NAMALWA (cell line): ENCODE measurements at regions not wholly inside any gene's neighbourhood (a gene's known extent, or its start where the extent isn't known, plus 50 kb on each side); places are given as distances from the start of the nearest gene placed in this dataset.
"Not testable (repeated sequence)": the region's sequence is repeated elsewhere in the genome, so short reads cannot be mapped to it uniquely, and the experiment has no call there.

ENCODE experiments used
- DNase-seq: peaks from one replicate; pipeline ENCODE4 v3.0.0-alpha.2; 2015; ENCODE audit warnings: low spot score

GRCh38 chr1:213779228-213779627 lies 208.5 kb upstream of the PROX1 start:
- no peak for DNase-seq

DNA sequence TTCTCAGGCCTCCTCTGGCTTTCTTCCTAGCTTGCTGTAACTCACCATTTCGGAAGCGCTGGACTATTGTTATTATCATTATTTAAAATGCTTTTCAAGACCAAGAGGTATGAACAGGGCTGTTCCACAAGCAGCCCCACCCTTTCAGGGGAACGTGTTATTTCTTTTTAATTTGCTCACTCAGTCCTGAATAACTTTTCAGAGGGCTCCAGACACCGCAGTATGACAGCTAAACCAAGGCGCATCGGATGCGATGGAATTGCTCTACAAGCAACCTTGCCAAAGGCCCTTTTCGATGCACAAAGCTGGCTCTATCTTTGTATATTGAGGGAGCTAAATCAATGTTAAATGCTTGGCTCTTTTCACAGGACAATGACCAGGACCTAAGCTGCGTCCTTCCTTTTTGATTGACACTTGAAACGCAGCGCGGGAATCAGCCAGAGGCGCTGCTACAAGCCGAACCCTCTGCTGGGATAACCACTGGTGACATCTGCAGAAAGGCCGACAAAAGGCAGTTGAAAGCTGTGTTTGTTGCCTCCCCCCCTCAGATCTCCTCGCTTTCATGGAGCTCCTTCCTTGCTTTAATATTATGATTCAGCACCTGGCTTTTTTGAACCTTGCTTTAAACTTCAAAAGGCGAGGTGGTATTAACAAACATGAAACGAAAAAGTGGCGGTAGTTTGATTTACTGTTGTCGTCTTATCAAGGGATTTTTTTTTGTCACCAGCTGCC lies 204.7 kb upstream of the PROX1 start:
- no peak for DNase-seq

DNA sequence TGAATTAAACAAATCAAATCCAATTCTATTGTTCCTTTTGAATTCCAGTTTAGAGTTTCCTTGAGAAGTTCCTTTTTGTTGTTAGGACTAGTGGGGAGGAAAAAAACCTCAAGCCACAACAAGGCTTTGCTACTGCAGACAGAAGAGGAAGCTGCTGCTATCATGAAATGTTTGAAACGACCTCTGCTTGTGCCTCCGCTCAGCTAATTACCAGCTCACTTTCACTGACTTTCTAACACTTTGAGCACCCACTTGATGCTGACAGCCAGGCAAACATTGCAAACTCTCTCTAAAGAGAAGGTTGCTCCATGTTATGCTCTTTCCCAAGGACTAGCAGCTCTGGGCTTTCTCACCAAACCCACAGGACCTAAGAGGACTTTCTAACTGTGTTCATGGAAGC lies 203.9 kb upstream of the PROX1 start:
- DNase-seq, result no peak

- no peak for DNase-seq
These were observed 201.1 kb upstream of the PROX1 start for GRCh38 chr1:213786683-213787082.

GRCh38 chr1:213790565-213790964 lies 197.2 kb upstream of the PROX1 start:
- DNase-seq, result no peak

DNA sequence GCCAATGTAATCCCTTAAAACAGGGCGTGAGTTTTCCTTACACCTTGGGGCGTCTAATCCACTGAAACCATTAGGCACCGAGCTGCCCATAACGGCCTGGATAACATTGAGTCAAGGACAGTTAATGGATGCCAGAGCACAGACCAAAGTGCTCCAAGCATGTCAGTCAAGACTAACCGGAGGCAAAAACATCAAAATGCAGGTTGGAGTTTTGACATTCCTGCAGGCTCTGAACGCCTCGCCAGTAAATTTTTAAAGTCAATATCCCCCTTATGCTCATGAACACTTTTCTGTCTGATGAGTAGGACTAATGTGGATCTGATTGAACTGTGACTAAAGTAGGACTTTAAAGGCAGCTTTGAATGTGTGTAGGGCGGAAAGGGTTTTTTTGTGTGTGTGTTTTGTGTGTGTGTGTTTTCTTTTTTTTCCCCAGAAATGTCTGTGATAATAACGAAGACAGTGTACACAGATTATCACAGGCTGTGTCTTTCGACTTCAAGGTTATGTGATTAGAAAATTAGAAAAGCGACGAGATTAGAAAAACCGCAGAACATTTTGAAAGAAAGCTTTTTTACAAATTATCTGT lies 194.2 kb upstream of the PROX1 start:
- no peak for DNase-seq

DNA sequence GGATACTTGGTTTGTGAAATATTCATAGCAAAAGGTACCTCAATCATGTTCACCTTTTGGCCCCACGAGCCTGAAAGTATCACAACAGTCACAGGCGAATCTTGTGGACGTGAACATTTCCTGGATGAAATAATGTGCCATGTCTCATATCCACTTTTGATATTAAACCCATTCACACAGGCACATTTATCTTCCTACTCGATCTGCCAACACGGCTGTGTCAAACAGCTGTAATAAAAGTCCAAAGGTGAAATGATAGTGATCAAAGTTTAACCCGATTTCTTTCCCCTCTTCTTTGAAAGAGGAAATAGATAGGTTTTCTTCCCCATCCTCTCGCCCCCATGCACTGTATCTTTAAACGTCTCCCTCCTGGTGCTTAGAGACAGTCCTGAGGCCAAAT lies 191.2 kb upstream of the PROX1 start:
- DNase-seq, result no peak

GRCh38 chr1:213808288-213808687 lies 179.5 kb upstream of the PROX1 start:
- DNase-seq, result not testable (repeated sequence)

DNA sequence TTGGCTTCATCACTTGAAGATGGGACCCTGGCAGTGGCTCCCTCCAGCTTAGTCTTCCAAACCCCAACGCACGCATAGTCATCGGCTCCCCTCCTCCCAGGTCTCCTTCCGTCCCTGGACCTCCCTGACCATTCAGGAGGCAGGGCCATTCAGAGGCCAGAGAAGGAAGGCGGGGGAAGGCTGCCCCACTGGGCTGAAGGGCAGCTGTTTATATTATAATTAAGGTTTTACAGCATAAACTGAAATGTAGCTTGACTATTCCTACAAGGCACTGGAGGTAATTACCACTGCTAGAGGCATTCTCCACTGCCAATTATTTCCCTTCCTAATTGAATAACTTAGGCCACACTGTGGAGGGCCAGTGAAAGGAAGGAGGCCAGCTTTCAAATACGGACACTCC lies 170.6 kb upstream of the PROX1 start:
- no peak for DNase-seq

DNA sequence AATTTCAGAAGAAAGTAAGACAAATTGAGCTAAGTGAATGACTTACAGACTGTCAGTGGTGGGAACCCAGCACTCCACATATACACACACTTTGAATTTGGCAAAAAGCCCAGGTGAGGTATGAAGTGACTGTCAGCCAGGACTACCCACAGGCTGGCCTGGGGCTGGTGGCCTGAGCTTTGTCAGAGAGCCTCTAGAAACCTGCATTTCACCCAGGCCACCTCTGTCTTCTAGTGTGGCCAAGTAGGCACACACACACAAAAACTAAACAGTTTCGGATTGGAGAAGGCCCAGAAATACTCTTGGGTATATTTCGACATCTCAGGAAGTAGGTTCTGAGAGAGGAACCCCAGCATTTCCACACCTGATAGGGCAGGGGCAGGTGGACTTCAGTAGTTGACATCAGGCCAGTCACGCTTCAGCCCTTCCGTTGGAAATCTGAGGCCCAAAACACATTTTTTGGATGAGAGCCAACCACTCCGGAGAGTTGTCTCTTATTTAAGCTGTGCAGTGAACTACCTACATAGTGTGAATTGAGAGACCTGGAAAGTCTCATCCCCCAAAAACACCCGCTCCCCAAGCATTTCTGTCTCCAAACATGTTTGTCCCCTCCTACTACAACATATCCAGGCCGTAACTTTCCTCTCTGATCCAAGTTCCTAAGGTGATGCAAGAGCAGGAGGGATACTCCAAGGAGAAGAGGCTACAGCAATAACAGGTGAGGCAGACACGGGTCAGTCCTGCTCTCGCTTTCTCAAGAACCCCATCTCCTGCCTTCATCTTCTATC lies 167.2 kb upstream of the PROX1 start:
- no peak for DNase-seq

- no peak for DNase-seq
These were observed 166.4 kb upstream of the PROX1 start for GRCh38 chr1:213821175-213821942.

- DNase-seq, result no peak
These were observed 165.8 kb upstream of the PROX1 start for GRCh38 chr1:213821943-213822334.

- DNase-seq, result no peak
These were observed 160.9 kb upstream of the PROX1 start for GRCh38 chr1:213826891-213827290.

DNA sequence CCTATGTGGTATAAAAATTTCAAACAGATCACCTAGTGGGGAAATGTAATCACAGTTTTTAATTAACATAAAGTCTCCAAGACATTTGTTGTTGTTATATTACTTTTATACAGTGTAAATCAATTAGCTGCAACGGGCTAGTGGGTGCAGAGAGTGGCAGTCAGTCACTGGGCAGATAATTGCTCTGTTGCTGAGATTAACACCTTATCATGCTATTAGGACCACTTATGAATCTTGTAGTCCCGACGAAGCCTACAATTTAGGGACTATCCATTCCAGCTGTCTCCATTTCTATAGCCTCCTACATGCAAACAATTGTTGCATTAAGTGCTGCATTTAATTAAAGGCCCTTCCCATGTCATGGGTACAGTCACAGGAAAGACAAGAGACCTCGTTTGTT lies 158.9 kb upstream of the PROX1 start:
- DNase-seq, result no peak

- no peak for DNase-seq
These were observed 158.0 kb upstream of the PROX1 start for GRCh38 chr1:213829780-213830179.

GRCh38 chr1:213830371-213830770 lies 157.4 kb upstream of the PROX1 start:
- no peak for DNase-seq

DNA sequence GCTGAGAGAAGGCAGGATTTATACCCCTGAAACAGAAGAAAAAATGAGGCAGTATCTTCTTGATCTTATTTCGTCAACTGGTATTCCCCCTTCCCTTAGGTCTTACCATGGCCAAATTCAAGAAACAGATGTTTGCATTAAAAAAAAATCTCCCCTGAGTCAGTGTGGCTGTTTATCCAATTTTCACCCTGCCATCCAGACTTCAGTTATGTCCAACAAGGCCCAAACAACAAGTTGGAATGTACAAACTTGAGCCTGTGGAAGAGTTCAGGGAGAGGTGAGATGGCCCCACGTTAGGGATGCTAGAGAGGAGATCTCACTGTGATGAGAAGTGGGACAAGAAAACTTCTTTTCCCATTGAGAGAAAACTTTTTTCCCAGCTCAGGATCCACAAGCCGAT lies 147.2 kb upstream of the PROX1 start:
- no peak for DNase-seq

DNA sequence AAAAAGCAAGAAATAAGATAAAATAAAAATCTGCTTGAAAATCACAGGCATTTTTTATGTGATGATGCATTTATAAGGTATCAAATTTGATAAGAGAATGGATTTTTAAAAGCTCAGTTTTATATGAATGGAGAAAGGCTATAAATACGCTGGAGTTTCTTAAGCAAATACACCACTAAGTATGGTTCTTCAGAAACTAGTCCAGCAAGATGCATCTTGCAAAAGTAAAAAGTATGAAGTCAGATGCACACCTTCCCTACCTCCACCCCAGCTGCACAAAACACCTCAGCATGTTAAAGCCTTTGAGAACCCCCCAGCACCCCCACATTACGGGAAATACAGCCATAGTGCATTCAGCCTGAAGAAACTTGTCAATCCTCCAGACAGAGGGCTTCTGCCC lies 143.1 kb upstream of the PROX1 start:
- no peak for DNase-seq

- DNase-seq, result no peak
These were observed 135.7 kb upstream of the PROX1 start for GRCh38 chr1:213852107-213852506.

DNA sequence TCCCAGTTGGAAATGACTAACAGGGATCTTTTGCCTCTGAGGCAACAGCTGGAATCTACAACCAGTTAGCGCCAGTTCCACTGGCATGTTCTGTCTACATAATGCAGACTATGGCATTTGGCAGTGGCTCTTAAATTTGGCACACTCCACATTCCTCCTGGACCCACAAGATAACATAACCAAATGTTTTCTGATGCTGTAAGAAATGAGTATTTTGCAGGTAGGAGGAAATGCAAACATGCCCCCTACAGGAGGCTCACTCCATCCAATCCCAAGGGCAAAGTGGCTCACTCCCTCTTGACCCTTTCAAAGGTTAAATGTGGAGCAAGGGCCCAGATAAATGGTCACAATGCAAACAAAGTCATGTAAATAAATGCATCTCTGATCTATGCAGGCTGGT lies 129.2 kb upstream of the PROX1 start:
- DNase-seq, result no peak

GRCh38 chr1:213861841-213862240 lies 125.9 kb upstream of the PROX1 start:
- DNase-seq, result no peak

GRCh38 chr1:213864091-213864490 lies 123.7 kb upstream of the PROX1 start:
- DNase-seq, result no peak

- DNase-seq, result no peak
These were observed 119.3 kb upstream of the PROX1 start for GRCh38 chr1:213868482-213868881.
